Hematopoietic multipotent progenitor cell treated with erythropoietin and hydrocortisone succinate and interleukin-3 and kit ligand, for 17 days (in vitro differentiated cells): ENCODE measurements at regions not wholly inside any gene's neighbourhood (a gene's known extent, or its start where the extent isn't known, plus 50 kb on each side); places are given as distances from the start of the nearest gene placed in this dataset.

Experiments used
- DNase-seq: peaks from one replicate; pipeline ENCODE4 v3.0.0-alpha.2; 2015; ENCODE audit warnings: low spot score

DNA sequence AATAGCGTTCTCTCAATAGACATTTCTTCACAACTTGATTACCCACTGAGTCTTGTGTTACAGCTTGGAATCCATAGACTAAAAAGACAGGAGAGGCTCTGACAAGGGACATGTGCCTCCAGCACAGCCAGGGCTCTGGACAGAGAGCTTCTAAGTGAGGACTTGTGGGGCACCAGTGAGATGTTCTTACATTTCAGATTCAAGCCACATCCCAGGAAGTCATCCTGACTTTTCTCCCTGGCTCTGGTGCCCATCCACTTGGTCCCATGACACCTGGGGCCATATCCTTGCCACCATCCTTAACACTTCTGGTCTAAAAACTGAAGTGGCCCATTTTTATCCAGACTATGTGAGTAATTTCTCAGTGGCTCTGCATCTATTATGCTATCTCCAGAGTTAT lies 440.1 kb downstream of the TCERG1L start:
- no peak for DNase-seq

DNA sequence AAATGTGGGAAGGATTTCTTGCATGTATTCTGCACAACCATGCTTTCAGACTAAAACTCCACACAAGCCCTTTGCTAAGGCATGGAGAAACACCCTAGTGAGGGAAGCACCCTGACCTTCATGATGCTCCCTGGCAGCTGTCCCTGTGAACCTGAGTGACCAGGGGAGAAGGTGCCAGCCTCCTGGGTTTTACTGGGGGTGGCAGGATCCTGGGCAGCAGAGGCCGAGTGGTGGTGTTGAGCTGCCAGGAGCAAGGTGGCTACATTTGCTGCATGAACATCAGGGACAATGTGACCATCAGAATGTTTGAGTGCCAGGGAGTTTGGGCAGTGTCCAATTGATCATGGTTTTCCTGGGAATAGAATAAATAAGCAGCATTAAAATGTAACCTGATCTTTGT lies 437.9 kb downstream of the TCERG1L start:
- no peak for DNase-seq

DNA sequence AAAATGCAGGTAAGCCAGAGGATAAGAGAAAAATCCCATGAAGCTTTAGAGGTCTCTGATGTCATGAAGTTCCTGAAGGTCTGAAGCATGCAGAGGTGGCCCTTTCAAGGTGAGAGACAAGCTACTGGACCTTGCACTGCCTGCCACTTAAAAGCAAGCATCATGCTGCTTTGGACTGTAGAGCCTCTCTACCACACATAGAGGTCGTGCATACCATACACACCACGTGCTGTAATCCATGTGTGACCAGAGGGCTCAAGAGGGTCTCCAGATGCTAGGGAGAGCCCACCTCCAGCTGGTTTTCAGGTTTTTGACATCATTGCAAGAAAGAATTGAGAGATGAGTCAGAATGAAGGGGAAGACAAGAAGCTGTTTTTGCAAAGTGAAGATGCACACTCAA lies 436.4 kb downstream of the TCERG1L start:
- no peak for DNase-seq

DNA sequence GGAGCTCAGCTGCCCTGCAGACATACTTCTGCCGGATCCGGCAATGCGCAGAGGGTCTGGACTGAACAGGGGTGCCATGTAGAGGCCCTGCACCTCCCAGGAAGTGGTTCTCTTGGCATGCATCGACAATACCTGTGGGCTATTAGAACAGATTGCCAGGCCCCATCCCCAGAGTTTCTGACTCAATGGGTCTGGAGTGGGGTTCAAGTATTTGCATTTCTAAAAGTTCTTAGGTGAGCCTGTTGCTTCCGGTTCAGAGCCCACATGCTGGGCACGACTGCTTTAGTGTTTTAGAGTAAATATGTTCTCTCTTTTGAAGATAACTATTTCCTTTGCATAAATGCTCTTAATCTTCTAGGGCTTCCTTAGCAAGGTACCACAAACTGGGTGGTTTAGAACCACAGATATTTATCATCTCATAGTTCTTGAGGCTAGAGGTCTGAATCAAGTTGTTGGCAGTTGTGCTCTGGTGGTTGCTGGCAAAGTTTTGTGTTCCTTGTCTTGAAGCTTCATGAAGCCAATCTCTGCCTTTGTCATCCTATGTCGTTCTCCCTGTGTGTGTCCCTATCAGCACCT lies 435.5 kb downstream of the TCERG1L start:
- no peak for DNase-seq

DNA sequence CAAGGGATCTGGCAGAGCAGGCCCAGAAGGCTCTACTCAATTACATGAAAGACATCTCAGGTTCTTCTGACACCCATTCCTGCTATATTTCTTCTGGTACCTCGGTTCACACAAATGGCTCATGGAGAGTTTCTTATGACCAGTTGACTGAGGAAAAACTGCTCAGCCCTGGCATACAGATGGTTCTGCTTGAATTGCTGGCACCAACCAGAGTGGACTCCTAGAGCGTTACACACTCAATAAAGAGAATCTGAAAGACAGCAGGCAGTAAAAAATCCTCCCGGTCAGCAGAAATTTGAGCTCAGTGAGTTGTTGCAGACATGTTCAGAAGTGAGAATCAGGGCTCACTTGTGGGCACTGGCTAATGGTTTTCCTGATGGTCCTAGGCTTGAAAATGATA lies 434.4 kb downstream of the TCERG1L start:
- no peak for DNase-seq

DNA sequence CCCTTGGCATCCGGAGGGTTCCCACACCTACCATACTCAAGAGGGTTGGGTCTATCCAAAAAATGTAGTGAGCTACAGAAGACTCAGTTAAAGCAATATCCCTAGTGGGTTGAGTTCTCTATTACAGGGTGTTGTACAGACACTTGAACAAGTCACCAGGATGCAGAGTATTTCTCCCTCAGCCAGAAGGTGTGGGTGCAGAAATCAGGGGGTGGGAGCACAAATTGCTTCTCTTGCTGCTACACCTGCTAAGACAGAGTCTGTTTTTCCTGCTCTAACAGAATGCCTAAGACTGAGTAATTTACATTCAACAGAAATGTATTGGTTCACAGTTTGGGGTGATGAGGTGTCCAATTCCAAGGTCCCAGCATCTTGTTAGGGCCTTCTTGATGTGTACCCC lies 433.4 kb downstream of the TCERG1L start:
- DNase-seq: no peak

DNA sequence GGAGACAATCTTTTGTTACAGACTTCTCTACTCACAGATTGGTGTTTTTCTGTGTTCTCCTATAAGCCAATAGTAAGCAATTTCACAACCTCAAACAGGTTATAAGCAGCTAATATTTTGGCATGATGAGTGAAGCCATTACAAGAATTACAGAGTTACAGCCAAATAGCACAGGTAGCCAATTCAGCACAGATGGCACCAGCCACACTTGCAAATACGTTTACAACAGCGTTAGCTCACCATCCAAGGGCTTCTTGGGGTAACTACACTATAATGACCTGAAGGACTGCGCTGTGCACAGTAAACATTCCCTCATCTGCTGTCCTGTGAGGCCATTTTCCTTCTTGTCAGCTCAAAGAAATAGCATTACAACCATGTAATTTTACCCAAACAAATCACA lies 428.6 kb downstream of the TCERG1L start:
- no peak for DNase-seq

DNA sequence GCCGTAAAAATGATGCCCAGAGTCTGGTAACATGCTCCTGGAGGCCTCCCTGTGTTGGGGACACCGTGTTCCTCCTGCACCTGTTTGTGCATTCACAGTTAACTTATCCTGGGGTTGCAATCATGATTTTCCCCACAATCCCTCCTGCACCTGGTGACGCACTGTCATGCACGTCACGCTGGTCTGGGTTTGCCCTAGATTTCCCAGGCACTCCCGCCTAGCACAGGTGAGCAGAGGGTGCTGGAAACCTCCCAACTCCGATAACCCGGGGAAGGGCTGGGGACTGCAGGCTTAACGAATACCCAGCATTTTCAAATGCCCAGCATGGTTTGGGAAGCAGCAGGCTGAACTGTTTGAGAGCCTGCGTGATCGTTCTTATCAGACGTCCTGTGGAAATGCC lies 427.1 kb downstream of the TCERG1L start:
- no peak for DNase-seq

DNA sequence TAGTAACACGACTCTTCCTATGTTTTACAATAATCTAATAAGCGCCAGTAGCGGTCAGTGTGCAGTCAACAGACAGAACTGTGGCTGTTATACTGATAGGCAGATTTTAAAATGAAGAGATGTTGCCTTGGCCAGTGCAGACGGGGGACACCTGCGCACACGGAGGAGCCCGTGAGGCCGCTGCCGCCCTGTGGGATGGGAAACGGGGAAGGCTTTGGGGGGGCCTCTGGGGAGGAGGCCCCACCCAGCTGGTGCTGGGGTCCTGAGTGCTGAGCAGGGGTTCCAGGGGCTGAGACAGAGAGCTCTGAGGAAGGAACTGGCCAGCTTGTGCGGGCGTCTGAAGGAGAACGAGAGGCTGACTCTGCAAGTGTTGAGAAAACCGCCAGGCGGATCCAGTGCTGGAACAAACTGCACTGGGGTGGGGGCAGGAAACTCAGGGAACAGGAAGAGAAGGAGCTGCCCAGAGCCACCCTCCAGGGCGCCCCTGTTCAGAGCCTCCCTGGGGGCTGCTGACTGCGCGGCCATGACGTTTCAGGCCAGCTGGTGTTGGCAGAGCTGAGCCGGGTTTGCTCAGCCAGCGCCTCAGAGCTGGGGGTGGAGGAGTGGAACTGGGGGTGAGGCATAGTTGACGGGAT lies 426.4 kb downstream of the TCERG1L start:
- DNase-seq: no peak

DNA sequence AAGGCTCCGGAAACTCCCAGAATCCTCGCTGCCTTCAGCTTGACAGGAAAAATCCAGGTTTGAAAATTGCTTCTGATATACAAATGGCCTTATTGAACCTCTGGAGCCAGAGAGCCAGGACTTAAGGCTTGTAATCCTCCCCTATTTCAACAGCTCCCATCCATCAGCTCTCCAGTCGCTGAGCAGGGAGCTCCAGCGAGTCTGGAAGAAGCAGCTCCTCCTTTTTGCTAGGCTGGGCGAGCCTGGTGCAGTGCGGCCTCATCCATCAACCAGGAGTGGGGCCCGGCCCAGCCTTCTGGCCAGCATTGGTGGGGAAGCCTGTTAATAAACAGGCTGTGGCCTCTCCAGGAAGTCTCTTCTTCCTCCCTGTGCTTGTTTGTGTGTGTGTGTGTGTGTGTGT lies 424.4 kb downstream of the TCERG1L start:
- DNase-seq: no peak

DNA sequence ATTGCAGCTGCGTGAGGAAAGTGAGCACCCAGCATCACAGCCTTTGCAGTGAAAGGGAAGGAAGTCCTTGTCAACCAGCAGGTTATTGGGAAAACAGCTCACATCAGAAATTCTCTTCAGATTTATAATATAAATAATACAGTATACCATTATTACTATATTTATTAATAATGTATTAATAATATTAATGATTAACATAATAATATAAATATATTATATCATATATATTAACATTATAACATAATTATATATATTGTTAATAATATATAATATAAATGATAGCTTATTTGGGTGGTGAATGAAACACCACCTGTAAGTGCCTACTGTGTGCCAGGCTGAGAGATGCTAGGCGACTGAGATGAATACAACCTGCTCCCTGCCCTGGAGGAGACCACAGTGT lies 423.0 kb downstream of the TCERG1L start:
- DNase-seq: no peak

DNA sequence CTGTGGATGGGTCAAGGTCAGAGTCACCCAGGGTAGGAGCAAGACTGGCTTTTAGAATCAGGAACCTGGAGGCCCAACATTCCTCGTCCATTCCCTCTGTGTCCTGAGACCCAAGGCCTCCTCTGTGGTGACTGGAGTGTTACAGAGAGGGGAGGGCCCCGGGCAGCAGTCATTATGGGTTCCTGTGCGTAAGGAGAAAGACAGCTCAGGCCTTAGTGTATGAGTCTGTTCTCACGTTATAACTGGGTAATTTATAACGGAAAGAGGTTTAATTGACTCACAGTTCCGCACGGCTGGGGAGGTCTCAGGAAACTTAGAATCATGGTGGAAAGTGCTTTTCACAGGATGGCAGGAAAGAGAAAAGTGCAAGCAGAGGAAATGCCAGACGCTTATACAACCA lies 422.3 kb downstream of the TCERG1L start:
- DNase-seq: no peak

DNA sequence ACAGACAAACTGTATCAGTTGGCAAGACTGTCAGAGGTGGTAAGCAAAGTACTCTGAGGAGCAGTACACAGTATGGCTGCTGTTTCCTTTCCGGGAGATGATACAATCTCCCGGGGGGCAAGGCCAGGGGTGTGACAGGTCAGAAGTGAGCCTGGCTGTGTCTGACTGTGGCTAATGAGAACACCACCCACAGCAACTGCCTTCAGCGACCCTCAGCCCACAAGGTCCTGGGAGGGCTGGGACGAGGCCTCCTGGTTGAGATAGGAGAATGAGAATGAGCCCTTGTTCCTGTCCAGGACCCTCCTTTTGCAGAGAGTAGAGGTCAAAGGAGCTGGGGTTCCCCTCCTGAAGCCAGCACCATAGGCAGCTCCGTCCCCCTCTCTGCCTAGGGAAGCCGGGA lies 421.7 kb downstream of the TCERG1L start:
- no peak for DNase-seq

DNA sequence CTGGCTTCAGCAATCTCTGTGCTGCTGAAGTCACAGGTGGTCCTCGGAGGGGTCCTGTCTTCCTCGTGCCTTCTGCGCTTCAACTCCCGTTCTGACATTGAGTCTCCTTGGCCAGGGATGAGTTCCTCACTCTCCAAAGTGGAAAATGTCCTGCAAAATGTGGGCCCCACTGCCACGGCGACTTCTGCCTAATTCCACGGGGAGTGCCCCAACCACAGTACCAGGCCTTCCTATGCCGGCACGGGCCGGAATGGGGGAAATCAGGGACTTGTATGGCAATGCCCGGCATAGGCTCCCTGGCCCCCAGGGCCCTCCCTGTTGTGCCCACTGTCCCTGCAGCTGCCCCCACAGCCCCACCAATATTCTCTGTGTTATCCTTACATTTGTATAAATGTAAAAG lies 420.5 kb downstream of the TCERG1L start:
- DNase-seq: no peak

DNA sequence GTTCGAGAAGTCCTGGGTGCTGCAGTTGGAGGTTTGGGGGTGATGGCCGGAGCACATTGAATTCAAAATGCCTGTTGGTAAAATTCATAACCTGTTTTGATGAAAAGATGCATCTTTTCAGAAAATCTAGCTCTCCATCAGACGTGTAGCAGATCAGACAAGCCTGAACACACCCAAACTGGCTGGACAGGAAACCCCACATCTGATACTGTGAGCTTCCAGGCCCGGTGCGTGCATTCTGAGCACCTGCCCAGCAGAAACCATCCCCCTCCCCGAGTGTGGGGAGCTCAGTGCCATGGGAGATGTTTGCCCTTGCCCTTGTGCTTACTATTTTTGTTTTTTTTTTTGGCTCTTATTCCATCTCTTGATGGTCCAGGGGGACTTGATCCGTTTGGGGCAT lies 417.1 kb downstream of the TCERG1L start:
- no peak for DNase-seq

DNA sequence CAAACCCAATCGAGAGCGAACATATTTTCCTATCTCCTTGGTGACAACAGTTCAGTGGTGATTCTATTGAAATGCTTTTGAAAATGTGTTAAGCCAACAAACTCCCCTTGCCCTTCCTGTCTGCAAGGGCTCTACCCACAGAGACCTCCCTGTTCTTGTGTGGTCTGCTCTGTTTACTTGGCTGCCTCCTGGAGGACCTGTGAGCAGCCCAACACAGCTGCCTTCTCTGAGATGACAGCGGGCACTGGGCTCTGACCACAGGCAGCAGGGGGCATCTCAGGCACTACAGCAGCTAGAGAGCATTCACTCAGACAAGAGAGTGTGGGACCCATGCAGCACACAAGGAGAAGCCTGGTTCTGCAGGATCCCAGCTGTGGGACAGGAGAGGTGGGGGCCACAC lies 416.4 kb downstream of the TCERG1L start:
- no peak for DNase-seq

DNA sequence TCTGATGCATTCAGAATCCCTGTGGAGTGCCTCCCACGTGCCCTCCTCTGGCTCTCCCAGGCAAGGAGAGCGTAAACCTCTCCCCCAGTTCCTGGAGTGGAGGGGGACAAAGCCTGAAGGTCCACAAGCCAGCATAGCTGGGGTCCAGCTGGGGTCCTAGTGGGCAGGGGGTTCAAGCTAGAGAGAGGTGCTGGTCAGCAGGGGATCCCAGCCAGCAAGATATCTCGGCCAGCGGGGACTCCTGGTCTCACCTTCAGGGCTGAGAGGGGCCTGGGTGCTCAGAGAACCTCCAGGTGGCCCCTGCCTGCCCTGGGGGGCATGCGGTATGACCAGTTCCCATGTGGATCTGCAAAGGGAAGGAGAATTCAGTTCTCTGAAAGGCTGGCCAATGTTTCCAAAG lies 413.7 kb downstream of the TCERG1L start:
- no peak for DNase-seq

DNA sequence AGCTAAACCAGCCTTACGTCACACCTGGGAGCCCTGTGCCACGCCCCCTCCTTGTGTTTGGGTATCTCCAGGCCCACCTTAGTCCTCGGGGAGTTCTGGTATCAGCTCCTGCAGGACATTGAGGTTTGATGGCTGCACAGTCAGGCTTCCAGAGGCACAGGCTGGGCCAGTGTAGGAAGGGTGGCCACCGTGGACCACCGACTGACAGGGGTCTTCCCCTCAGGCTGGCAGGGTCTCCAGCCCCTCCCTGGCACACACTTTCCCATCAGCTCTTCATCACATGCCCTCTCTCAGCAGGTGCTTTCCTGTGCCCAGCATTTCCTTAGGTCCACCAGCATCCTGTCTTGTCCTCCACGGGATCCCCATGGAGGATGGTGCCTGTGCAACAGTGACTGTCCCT lies 413.1 kb downstream of the TCERG1L start:
- no peak for DNase-seq

DNA sequence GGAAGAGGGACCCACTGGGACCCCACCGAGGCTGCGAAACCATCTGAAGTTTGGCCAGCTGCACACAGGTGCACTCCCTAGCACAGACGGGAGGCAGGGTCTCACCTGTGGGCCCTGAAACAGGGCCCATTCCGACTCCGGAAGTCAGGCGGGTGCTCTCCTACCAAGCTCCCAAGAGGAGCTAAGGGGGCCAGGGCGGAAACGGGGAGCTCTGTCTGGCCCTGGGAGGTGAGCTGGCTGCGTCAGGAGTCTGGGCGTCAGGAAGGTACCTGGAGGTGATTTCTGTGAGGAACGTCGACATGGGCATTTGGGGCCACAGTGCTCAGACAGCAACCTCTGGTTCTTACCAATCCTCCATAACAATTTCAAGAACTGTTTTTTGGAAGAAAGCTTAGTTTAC lies 411.7 kb downstream of the TCERG1L start:
- no peak for DNase-seq

DNA sequence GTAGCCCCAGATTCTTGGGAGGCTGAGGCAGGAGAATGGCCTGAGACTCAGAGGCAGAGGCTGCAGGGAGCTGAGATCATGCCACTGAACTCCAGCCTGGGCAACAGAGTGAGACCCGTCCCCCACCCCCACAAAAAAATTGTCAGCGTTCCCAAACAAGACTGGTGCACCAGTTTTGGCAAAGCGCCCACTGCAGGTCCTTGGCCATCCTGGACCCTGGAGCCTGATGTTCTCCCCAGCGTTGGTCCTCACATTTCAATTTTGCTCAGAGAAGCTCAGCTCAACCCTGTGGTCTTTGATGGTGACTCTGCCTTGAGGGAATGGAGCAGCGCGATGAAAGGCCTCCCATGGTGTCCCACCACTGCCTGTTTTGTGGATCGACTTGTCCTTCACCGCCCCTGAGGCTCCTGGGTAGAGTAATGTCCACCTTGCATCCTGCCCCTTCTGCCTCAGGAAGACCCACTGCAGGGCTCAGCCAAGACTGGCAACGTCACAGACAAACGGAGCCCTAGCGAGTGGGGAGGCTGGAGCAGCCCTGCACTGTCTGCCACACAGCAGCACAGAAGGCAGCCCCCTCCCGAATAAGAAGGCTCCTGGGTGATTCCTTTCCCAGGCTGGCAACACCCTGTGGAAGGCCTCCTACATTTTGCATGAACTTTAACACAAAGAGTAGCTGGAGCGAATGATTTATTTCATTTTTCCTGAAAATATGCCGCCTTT lies 410.9 kb downstream of the TCERG1L start:
- DNase-seq: no peak

DNA sequence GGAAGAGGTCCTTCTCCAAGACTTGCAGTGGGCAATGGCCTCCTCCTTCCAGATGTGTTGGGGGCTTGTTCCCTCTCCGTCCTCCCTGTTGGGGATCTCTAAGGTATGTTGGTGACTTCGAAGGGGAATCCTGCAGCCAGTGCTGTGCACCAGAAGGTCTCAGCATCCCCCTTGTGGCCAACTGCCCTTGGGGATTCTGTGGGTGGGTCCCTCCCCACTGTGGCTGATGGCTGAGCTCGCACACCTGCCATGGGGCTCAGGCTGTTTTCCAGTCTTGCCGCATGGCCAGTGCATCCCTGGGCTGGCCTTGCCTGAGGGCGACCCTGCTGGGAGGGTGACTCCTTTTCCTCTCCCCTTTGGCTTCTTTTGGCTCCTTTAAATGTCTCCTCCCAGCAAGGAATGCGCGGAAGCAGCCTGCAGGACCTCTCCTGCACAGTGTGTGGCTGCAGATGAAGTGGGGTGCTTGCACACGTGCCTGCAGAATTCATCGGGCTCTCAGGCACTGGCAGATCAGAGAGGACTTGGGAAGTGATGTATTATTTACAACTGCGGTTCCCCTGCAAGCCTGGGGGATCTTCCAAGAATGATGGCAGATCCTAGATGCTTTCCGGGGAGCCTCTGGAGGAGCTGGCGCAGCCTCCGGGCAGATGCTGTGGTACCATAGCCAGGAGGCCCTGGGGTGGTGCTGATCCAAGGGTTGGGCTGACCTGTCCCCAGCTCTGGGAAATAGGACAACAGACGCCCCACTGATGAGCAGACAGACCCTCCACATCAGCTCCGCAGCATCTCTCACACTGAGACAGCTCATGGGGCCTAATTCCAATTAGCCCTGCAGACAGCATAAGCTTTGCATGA lies 410.0 kb downstream of the TCERG1L start:
- DNase-seq: no peak

DNA sequence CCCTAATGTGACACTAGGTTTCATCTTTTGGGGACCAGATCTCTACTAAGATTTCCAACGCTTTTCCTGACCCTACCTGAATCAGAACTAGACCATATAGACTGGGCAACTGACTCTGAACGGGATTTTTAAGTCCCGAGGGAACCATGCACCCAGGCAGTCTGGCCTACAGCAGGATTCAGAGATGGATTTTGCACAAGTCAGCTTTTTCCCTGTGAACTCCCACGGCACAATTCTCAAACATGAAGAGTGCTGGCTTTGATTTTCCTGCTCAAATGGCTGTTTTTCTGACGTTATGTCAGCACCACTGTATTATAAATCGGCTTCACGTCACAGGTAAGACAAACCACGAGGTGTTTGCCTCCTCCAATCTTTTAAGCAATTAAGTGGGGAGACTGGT lies 409.1 kb downstream of the TCERG1L start:
- DNase-seq: no peak

DNA sequence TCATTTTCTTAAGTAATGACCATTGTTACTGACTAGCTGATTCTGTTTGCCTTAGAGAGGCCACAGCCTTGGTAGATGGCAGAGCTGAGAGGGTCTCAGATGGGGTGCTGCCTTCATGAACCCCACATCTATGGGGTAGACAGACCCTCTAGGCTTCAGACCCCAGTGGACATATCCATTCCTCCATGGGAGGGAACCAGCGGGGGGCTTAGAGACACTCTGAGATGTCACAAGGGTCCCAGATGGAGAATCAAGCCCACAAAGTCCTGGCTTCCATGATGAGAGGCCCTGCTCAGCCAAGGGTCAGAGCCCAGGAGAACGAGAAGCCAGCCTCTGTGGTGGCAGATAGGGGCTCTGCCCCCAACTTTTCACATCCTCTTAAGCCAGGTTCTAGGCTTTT lies 408.6 kb downstream of the TCERG1L start:
- no peak for DNase-seq
